ENCODE measurements at regions not wholly inside any gene's neighbourhood (a gene's known extent, or its start where the extent isn't known, plus 50 kb on each side); places are given as distances from the start of the nearest gene placed in this dataset.

DNA sequence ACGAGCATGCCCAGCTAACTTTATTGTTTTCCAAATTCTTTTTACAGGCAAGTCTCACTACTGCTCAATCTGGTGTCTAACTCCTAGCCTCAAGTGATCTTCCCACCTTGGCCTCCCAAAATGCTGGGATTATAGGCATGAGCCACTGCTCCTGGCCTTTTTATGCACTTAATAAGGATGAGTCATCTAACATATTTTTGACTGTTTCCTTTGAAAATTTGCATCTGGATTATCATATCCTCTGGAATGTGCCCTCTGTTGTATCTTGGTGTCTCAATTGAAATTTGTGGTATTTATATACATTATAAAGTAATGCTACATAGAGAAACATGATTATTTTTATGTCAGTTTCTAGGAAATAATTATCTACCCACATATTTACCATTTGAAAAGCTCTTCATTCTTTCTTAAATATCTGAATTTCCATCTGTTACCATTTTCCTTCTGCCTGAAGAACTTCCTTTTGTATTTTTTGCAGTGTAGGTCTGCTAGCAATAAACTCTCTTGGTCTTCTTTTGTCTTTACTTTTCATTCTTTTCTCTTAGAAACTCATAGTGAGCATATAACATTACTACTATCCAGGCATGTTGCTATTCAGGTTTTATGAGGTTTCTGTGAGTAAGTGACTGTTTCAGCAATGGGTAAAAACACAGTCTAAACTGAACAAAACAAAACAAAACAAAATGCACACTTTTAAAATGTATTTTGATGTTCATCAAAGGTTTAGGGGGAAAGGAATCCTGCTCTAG, 52.8 kb upstream of the CNOT2 start:
- TF ChIP-seq, protein P1, sequence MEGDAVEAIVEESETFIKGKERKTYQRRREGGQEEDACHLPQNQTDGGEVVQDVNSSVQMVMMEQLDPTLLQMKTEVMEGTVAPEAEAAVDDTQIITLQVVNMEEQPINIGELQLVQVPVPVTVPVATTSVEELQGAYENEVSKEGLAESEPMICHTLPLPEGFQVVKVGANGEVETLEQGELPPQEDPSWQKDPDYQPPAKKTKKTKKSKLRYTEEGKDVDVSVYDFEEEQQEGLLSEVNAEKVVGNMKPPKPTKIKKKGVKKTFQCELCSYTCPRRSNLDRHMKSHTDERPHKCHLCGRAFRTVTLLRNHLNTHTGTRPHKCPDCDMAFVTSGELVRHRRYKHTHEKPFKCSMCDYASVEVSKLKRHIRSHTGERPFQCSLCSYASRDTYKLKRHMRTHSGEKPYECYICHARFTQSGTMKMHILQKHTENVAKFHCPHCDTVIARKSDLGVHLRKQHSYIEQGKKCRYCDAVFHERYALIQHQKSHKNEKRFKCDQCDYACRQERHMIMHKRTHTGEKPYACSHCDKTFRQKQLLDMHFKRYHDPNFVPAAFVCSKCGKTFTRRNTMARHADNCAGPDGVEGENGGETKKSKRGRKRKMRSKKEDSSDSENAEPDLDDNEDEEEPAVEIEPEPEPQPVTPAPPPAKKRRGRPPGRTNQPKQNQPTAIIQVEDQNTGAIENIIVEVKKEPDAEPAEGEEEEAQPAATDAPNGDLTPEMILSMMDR (IDR thresholded peaks at IDR 0.05; ENCODE audit: low read length), result no peak
- no peak for TF ChIP-seq EZH2 (optimal IDR thresholded peaks at IDR 0.05; ENCODE audit: low read depth, low read length)
- no peak for TF ChIP-seq EZH2phosphoT487 (IDR thresholded peaks at IDR 0.05; ENCODE audit: low read length)
